GM23338 (cell line): ENCODE measurements at regions not wholly inside any gene's neighbourhood (a gene's known extent, or its start where the extent isn't known, plus 50 kb on each side); places are given as distances from the start of the nearest gene placed in this dataset.
A peak's percentile ranks its signal among the peaks of the same experiment; 100 is the strongest.

ENCODE experiments used
- ATAC-seq: fragments of 200-7000 bp; cut with Tn5 transposase; 3 replicates; pipeline ENCODE4 v1.9.1; 2020
- DNase-seq: peaks from one replicate; pipeline ENCODE4 v3.0.0-alpha.2; 2015; ENCODE audit warnings: low spot score
- H2AFZ ChIP-seq: fragments of 200-600 bp; sonication (generic); 2 replicates; pipeline ENCODE4 v1.8.0; 2016; ENCODE audit warnings: antibody characterized with exemption, mild to moderate bottlenecking, moderate library complexity
- H3F3A ChIP-seq: fragments of 200-600 bp; sonication (generic); replicated peaks from 2 replicates; pipeline ENCODE4 v1.8.0; 2017; ENCODE audit warnings: antibody characterized with exemption, mixed run types, low read depth
- H3K27ac ChIP-seq: fragments of 200-600 bp; sonication (generic); 2 replicates; pipeline ENCODE4 v1.6.1; 2016; ENCODE audit warnings: low read depth
- H3K27me3 ChIP-seq: fragments of 200-600 bp; sonication (generic); 2 replicates; pipeline ENCODE4 v1.8.0; 2016; ENCODE audit warnings: mild to moderate bottlenecking, mixed run types, moderate library complexity; ENCODE audit not compliant: insufficient read depth
- H3K36me3 ChIP-seq: fragments of 200-600 bp; sonication (generic); 2 replicates; pipeline ENCODE4 v1.8.0; 2016; ENCODE audit warnings: mild to moderate bottlenecking; ENCODE audit not compliant: insufficient read depth
- H3K4me1 ChIP-seq: fragments of 200-600 bp; sonication (generic); 2 replicates; pipeline ENCODE4 v1.8.0; 2016; ENCODE audit warnings: mild to moderate bottlenecking, moderate library complexity; ENCODE audit not compliant: insufficient read depth
- H3K4me2 ChIP-seq: fragments of 200-600 bp; sonication (generic); 2 replicates; pipeline ENCODE4 v1.7.1; 2017; ENCODE audit warnings: mixed run types
- H3K4me3 ChIP-seq: fragments of 200-600 bp; sonication (generic); 2 replicates; pipeline ENCODE4 v1.6.1; 2016; ENCODE audit warnings: mixed run types
- H3K79me2 ChIP-seq: fragments of 200-600 bp; sonication (generic); replicated peaks from 2 replicates; pipeline ENCODE4 v1.8.0; 2017; ENCODE audit warnings: mild to moderate bottlenecking; ENCODE audit not compliant: insufficient read depth
- H3K9me2 ChIP-seq: fragments of 200-600 bp; sonication (generic); 2 replicates; pipeline ENCODE4 v1.8.0; 2017; ENCODE audit not compliant: insufficient read depth
- H4K20me1 ChIP-seq: fragments of 200-600 bp; sonication (generic); replicated peaks from 2 replicates; pipeline ENCODE4 v1.8.0; 2017; ENCODE audit warnings: mild to moderate bottlenecking; ENCODE audit not compliant: insufficient read depth
- H3K27ac Mint-ChIP-seq: 2 replicates; pipeline ENCODE4 v1.8.0; 2020; ENCODE audit warnings: inconsistent platforms, mild to moderate bottlenecking, moderate library complexity, mixed read lengths
- H3K27me3 Mint-ChIP-seq: 3 replicates; pipeline ENCODE4 v1.8.0; 2022; ENCODE audit warnings: low read depth, mild to moderate bottlenecking, moderate library complexity, mixed read lengths, inconsistent platforms; ENCODE audit not compliant: insufficient read depth, poor library complexity
- H3K36me3 Mint-ChIP-seq: 3 replicates; pipeline ENCODE4 v1.8.0; 2021; ENCODE audit warnings: low read depth, mild to moderate bottlenecking, inconsistent platforms, moderate library complexity, mixed read lengths
- H3K4me1 Mint-ChIP-seq: 3 replicates; pipeline ENCODE4 v1.8.0; 2020; ENCODE audit warnings: mild to moderate bottlenecking, inconsistent platforms, mixed read lengths
- H3K4me3 Mint-ChIP-seq: 3 replicates; pipeline ENCODE4 v1.8.0; 2021; ENCODE audit warnings: moderate library complexity, mild to moderate bottlenecking, inconsistent platforms, mixed read lengths
- H3K9me3 Mint-ChIP-seq: 3 replicates; pipeline ENCODE4 v1.8.0; 2020; ENCODE audit warnings: moderate library complexity, mild to moderate bottlenecking, inconsistent platforms, mixed read lengths
- CREB1 ChIP-seq: fragments of 250-450 bp; sonication (Bioruptor Pico); IDR thresholded peaks from 2 replicates; pipeline ENCODE4 v1.5.0; 2020; ENCODE audit warnings: low read depth, mild to moderate bottlenecking, moderate library complexity
- ETS1 ChIP-seq: IDR thresholded peaks from 2 replicates; pipeline ENCODE4 v1.6.1; 2016; ENCODE audit warnings: antibody characterized with exemption
- JUNB ChIP-seq: IDR thresholded peaks from one replicate; pipeline ENCODE4 v1.6.1; 2016; ENCODE audit warnings: antibody characterized with exemption; ENCODE audit not compliant: unreplicated experiment
- NANOG ChIP-seq: IDR thresholded peaks from 2 replicates; pipeline ENCODE4 v1.6.1; 2016; ENCODE audit warnings: antibody characterized with exemption, borderline replicate concordance
- STAT1 ChIP-seq: IDR thresholded peaks from one replicate; pipeline ENCODE4 v1.6.1; 2016; ENCODE audit warnings: antibody characterized with exemption; ENCODE audit not compliant: unreplicated experiment
- ZNF114 ChIP-seq: fragments of 250-450 bp; sonication (Bioruptor Pico); IDR thresholded peaks from 2 replicates; pipeline ENCODE4 v1.5.0; 2020; ENCODE audit warnings: mild to moderate bottlenecking, moderate library complexity
- ZNF331 ChIP-seq: fragments of 250-450 bp; sonication (Bioruptor Pico); IDR thresholded peaks from 2 replicates; pipeline ENCODE4 v1.5.0; 2020; ENCODE audit warnings: low read depth, mild to moderate bottlenecking, moderate library complexity
- TF ChIP-seq, protein P1 (sequence below), 2 experiments: fragments of 200-600 bp in 1 of 2; sonication (generic) in 1 of 2; conservative IDR thresholded peaks; 2 replicates each; pipeline versions ENCODE4 v1.5.1 to v1.6.1; 2016 to 2017; ENCODE audit warnings: antibody characterized with exemption in 2 of 2, low read depth in 2 of 2, mild to moderate bottlenecking in 2 of 2, moderate library complexity in 1 of 2

GRCh38 chr15:97030251-97030650 lies 699.8 kb downstream of the NR2F2 start:
- no peaks in the 10 kb centered on the region for H3K79me2 ChIP-seq
- H3K27ac ChIP-seq, result no peak overlapping the region
- H4K20me1 ChIP-seq, result no peaks in the 10 kb centered on the region
- TF ChIP-seq, protein P1, sequence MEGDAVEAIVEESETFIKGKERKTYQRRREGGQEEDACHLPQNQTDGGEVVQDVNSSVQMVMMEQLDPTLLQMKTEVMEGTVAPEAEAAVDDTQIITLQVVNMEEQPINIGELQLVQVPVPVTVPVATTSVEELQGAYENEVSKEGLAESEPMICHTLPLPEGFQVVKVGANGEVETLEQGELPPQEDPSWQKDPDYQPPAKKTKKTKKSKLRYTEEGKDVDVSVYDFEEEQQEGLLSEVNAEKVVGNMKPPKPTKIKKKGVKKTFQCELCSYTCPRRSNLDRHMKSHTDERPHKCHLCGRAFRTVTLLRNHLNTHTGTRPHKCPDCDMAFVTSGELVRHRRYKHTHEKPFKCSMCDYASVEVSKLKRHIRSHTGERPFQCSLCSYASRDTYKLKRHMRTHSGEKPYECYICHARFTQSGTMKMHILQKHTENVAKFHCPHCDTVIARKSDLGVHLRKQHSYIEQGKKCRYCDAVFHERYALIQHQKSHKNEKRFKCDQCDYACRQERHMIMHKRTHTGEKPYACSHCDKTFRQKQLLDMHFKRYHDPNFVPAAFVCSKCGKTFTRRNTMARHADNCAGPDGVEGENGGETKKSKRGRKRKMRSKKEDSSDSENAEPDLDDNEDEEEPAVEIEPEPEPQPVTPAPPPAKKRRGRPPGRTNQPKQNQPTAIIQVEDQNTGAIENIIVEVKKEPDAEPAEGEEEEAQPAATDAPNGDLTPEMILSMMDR (conservative IDR thresholded peaks at IDR 0.05; ENCODE audit: low read depth in 2 of 2), result peak; percentile 49 to 52
- TF ChIP-seq NANOG, result no peak
- Mint-ChIP-seq H3K27me3 (peaks cover 1% of the 10 kb centered on the region), H3K9me3 (no peaks in the 10 kb centered on the region), H3K36me3 (peaks cover 2% of the 10 kb centered on the region; the same call in 2 of the 3 replicates), H3K4me1 (no peaks in the 10 kb centered on the region), H3K4me3 (no peak overlapping the region), H3K27ac (no peak overlapping the region)
- no peaks in the 10 kb centered on the region for H3K27me3 ChIP-seq
- H3K9me2 ChIP-seq, result no peaks in the 10 kb centered on the region
- H3K4me1 ChIP-seq, result no peaks in the 10 kb centered on the region
- H3K4me2 ChIP-seq, result no peak overlapping the region
- no peak overlapping the region for H2AFZ ChIP-seq
- no peaks in the 10 kb centered on the region for H3K36me3 ChIP-seq
- no peak overlapping the region for H3K4me3 ChIP-seq
- H3F3A ChIP-seq, result no peaks in the 10 kb centered on the region
- DNase-seq (peak; percentile 34), ATAC-seq (no peak)

DNA sequence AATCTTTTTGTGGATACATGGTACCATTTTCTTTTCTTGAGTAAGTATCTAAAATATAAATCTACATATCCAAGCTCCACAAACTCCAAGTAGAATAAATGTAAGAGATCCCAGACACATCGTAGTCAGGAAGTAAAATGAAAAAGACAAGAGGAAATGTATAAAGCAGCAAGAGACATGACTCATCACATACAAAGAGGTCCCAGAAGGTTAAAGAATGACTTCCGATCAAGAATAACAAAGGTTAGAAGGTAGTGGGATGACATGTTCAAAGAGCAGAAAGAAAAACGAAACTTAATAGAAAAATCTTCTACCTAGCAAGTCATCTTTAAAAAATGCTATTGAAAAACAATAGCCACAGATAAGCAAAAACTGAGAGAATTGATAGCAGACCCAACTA lies 705.8 kb downstream of the NR2F2 start:
- ATAC-seq (no peak), DNase-seq (no peak)
- H3K4me1 ChIP-seq, result peaks cover 9% of the 10 kb centered on the region; the same call in 1 of the 2 replicates
- TF ChIP-seq, protein P1 (conservative IDR thresholded peaks at IDR 0.05; ENCODE audit: low read depth in 2 of 2), result no peak
- TF ChIP-seq ZNF114 (CRISPR knock-in tag) (no peak), JUNB (no peak), ETS1 (no peak), ZNF331 (CRISPR knock-in tag) (no peak), STAT1 (no peak), CREB1 (CRISPR knock-in tag) (no peak)
- no peak overlapping the region for H2AFZ ChIP-seq
- no peaks in the 10 kb centered on the region for H3K36me3 ChIP-seq
- peaks cover under 1% of the 10 kb centered on the region; the same call in 2 of the 3 replicates for H3K36me3 Mint-ChIP-seq
- no peak overlapping the region for H3K4me2 ChIP-seq
- H3K4me3 Mint-ChIP-seq, result no peak overlapping the region
- no peaks in the 10 kb centered on the region for H3K9me2 ChIP-seq
- H3K27me3 Mint-ChIP-seq, result peaks cover 1% of the 10 kb centered on the region
- no peaks in the 10 kb centered on the region for H3K27me3 ChIP-seq
- H3F3A ChIP-seq, result no peaks in the 10 kb centered on the region
- no peak overlapping the region for H3K27ac Mint-ChIP-seq
- H3K27ac ChIP-seq, result no peak overlapping the region
- H3K79me2 ChIP-seq, result no peaks in the 10 kb centered on the region
- H3K9me3 Mint-ChIP-seq, result no peaks in the 10 kb centered on the region; the same call in 2 of the 3 replicates
- H3K4me3 ChIP-seq, result no peak overlapping the region
- H4K20me1 ChIP-seq, result no peaks in the 10 kb centered on the region
- peaks cover 6% of the 10 kb centered on the region for H3K4me1 Mint-ChIP-seq
